Fibroblast of mammary gland (primary cell): ENCODE measurements at regions not wholly inside any gene's neighbourhood (a gene's known extent, or its start where the extent isn't known, plus 50 kb on each side); places are given as distances from the start of the nearest gene placed in this dataset.
"Not testable (repeated sequence)": the region's sequence is repeated elsewhere in the genome, so short reads cannot be mapped to it uniquely, and the experiment has no call there.

Source experiments
- DNase-seq: peaks from one replicate; pipeline ENCODE4 v3.0.0-alpha.2; 2010; ENCODE audit warnings: low read depth
- H3K4me3 ChIP-seq: 2 replicates; pipeline ENCODE4 v1.5.1; 2011; ENCODE audit warnings: low read depth, mild to moderate bottlenecking, low read length, moderate library complexity; ENCODE audit not compliant: control insufficient read depth
- TF ChIP-seq, protein P1 (sequence below): conservative IDR thresholded peaks from 2 replicates; pipeline ENCODE4 v1.5.1; 2011; ENCODE audit warnings: low read depth, low read length, inconsistent platforms; ENCODE audit not compliant: control insufficient read depth, insufficient read depth

DNA sequence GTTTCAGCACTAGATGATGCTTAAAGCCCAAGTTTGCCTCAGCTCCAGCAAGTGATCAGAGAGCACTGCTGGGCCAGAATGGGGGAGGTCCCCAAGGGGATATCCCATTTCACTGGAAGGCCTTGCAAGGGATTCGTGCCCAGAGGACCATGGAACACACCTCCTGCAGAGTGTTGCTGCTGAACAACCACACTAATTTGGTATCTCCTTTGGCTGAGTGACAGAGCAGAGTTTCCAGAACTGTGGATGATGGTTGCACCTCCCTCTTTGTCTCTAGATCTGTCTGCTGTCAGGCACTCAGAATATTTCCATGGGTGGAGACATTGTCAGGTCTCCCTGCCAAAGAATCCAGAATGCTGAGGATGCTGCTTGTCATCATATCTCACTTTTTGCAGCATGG is 484.8 kb upstream of the NETO1 start:
- no peak overlapping the region for H3K4me3 ChIP-seq
- peak; percentile 56 for DNase-seq
- TF ChIP-seq, protein P1, sequence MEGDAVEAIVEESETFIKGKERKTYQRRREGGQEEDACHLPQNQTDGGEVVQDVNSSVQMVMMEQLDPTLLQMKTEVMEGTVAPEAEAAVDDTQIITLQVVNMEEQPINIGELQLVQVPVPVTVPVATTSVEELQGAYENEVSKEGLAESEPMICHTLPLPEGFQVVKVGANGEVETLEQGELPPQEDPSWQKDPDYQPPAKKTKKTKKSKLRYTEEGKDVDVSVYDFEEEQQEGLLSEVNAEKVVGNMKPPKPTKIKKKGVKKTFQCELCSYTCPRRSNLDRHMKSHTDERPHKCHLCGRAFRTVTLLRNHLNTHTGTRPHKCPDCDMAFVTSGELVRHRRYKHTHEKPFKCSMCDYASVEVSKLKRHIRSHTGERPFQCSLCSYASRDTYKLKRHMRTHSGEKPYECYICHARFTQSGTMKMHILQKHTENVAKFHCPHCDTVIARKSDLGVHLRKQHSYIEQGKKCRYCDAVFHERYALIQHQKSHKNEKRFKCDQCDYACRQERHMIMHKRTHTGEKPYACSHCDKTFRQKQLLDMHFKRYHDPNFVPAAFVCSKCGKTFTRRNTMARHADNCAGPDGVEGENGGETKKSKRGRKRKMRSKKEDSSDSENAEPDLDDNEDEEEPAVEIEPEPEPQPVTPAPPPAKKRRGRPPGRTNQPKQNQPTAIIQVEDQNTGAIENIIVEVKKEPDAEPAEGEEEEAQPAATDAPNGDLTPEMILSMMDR, result no peak

DNA sequence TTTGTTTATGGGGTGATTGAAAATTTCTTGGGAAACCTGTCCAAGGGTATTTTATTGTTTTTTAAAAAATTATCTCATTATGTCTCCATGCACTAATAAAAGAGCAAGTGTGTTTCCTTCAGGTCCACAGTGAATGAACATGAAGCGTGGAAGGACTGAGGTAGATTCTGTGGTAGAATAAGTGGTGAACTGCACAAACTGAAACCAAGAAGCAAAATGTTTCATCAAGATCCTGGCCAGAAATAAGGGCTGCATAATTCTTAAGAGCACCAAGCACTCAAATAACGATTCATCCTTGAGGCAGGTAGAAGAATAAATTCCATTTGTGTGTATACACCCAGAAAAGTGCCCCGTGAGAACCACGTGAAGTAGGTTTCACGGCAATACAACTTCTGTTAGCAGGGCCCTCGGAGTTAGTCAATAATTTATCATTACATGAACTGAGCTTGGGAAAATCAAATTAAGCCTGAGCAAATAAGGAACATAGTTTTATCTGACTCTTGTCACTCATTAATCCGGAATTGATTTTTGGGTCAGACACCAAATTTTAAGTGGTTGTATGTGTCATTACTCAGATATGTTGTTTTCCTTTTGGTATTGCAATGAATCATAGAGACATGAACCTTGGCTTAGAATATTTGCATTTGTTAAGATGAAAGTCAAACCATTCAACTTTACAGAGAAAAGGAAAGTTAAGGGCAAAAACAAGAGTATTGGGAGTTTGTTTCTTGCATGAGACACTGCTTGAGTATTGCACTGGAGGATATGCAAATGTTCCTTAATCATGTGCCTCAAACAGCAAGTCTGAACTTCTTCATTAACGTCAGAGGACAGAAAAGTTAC is 472.6 kb upstream of the NETO1 start:
- TF ChIP-seq, protein P1, result no peak
- peak; percentile 45 for DNase-seq
- no peak overlapping the region for H3K4me3 ChIP-seq

DNA sequence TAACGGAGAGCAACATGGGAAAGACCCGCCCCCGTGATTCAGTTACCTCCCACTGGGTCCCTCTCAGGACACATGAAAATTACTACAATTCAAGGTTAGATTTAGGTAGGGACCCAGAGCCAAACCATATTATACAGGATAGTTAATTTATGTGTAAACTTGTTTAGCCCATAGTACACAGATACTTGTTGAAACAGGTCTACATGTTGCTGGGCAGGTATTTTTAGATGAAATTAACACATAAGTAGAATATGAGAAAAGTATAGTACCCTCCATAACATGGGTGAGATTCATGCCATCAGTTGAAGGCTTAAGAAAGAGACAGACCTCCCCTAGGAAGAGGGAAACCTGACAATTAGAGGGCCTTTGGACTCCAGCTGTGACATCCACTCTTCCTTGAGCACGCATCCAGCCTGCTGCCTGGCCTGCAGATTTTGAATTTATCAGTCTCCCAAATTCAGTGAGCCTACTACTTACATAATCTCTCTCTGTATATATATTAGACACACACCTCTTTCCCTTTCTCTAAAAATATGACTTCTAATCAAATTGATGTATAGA is 463.5 kb upstream of the NETO1 start:
- no peak for DNase-seq
- no peak overlapping the region for H3K4me3 ChIP-seq
- TF ChIP-seq, protein P1, result no peak

DNA sequence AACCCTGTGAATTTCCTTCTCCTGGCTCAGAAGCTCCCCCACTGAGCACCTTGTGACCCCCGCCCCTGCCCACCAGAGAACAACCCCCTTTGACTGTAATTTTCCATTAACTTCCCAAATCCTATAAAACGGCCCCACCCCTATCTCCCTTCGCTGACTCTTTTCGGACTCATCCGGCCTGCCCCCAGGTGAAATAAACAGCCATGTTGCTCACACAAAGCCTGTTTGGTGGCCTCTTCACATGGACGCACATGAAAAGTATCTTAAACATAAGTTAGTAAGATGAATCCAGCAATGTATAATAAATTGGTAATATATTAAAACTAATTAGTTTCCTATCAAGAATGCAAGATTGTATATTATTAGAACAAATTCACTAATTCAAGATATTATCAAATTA is 462.3 kb upstream of the NETO1 start:
- H3K4me3 ChIP-seq, DNase-seq: not testable (repeated sequence)

DNA sequence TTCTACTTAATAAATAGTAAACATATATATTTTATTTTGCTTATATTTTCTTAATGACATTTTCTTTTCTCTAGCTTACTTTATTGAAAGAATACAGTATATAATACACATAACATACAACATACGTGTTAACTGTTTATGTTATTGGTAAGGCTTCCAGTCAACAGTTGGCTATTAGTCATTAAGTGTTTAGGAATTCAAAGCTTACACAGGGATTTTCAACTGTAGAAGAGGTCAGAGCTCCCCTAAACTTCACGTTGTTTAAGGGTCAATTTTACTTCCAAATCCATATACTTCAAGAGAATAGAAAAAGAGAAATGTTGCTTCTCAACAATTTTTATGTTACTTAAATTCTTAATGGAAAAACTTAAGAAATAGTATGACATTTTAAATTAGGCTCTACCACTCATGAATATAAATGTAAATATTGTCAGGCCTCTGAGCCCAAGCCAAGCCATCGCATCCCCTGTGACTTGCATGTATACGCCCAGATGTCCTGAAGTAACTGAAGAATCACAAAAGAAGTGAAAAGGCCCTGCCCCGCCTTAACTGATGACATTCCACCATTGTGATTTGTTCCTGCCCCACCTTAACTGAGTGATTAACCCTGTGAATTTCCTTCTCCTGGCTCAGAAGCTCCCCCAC is 456.5 kb upstream of the NETO1 start:
- DNase-seq, H3K4me3 ChIP-seq: not testable (repeated sequence)

DNA sequence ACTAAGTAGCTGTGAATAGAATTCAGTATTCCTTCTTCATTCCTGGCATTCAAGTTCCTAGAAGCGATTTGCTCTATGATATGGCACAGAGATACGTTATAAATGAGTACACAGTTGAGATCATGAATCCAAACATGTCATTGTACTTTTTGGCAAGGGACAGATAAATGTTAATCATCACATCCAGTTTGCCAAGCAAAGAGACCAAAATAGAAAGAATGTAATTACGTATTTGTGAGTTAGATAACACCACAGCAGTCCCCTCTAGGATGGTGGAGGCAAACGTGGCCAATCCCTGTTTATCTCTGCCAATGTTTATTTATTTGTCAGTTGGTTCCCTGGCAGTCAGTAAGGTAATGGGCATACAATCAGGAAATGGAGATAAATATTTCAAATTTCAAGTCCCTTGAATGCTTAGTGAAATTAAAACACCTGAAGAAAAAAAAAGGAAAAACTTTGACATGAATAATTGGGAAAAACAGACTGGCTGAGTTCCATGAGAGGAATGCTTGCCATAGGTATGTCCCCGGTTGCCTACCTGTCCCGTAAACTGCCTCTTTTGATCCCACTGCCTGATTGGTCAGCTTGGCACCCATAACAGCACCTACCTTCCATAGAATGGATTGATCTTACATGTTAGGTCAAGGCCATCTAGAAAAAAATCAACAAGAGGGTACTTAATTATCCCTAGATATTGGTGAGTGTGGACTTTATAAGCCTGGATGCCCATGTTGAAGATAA is 451.1 kb upstream of the NETO1 start:
- no peak overlapping the region for H3K4me3 ChIP-seq
- DNase-seq, result peak; percentile 40
- TF ChIP-seq, protein P1, result no peak

DNA sequence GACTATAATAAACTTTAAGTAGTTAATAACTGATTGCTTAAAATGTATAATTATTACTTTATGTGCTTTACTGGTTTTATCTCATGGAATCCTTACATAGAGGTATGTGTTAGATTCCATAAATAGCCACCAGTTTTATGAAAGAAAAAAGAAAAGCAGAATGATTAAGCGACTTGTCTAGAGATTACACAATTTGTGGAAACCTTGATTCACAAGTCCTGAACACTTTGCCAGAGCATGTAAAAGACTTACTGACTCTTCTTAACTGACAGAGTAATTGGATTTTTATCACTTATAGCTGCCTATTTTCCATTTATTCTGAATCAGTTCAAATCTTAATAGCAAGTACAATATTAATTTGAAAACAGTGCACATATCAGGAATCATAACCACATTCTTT is 448.7 kb upstream of the NETO1 start:
- TF ChIP-seq, protein P1, result no peak
- peak; percentile 43 for DNase-seq
- no peak overlapping the region for H3K4me3 ChIP-seq
